GM18508 (cell line): ENCODE measurements at regions not wholly inside any gene's neighbourhood (a gene's known extent, or its start where the extent isn't known, plus 50 kb on each side); places are given as distances from the start of the nearest gene placed in this dataset.

Source experiments
- ATAC-seq: cut with Tn5 transposase; IDR thresholded peaks from one replicate; pipeline ENCODE4 v1.9.1; 2021; ENCODE audit warnings: moderate number of reproducible peaks; ENCODE audit not compliant: insufficient read depth, unreplicated experiment

GRCh38 chr10:43749145-43749576 is 100.5 kb upstream of the ZNF32 start:
- no peak for ATAC-seq

DNA sequence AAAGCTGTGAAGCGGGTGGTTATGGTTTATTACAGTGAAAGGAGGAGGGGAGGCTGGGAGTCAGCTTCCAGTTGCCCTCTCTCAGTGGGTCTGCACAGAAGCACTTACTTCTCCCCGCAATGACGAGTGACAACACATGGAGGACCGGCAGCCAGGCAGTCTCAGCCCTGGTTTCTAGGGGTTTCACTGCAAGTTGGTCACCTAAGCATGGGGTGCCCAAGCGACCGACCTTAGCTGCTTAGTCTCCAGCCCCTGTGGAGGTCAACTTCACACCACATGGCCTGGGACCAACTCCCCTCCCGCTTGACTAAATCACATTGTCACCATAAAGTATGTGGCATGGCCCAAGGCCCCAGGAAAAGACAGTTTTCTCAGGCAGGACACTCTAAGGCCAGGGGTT is 99.9 kb upstream of the ZNF32 start:
- no peak for ATAC-seq

GRCh38 chr10:43746906-43747305 is 98.2 kb upstream of the ZNF32 start:
- no peak for ATAC-seq

DNA sequence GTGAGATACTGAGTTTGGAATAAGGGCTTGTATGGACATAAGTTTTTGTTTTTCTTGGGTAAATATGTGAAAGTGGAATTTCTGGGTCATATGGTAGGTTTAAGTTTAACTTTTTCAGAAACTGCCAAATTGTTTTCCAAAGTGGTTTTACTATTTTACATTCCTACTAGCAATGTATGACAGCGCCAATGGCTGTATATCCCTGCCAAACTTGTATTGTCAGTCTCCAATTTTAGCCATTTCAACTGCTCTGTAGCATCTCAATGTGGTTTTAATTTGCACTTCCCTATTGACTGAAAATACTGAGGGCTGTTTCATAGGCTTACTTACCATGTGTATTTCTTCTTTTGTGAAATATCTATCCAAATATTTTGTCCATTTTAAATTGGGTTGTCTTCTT is 90.5 kb upstream of the ZNF32 start:
- ATAC-seq = no peak

DNA sequence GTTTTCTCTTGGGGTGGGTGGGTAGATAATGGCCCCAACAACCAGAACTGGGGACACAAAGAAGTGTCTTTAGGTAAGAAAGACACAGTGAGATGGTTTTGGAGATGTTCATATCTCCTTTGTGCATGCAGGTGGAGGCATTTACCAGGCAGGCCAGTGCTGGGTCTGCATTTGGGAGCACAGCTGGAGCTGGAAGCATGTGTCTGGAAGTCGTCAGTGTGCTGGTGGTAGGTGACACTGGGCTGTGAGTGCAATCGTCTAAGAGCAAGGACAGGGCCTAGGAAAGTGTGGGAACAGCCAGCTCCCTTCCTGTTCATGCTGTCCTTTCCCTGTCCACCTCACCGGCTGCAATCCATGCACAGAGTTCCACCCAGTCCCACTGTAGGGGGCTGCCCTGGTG is 88.3 kb upstream of the ZNF32 start:
- no peak for ATAC-seq

DNA sequence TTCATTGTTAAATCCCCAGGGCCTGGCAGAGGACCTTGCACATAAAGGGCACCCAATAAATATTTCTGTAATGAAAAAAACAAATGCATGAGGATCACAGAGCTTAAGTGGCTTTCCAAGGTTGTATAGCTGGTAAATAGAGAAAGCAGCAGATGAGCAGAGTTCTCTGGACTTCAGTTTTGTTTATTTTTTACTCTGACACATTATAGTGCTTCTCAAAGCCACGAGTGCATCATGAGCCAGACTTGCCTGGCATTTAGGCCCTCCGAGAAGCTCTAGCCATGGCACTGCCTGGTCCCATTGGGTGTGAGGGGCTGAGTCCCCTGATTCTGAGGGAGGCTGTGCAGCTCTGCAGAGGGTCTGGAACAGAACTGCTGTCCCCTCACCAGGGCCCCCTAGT is 87.2 kb upstream of the ZNF32 start:
- no peak for ATAC-seq

GRCh38 chr10:43734716-43735115 is 86.0 kb upstream of the ZNF32 start:
- no peak for ATAC-seq

GRCh38 chr10:43731486-43731885 is 82.8 kb upstream of the ZNF32 start:
- ATAC-seq = no peak

- ATAC-seq = no peak
Observed at GRCh38 chr10:43728425-43728824, 79.7 kb upstream of the ZNF32 start.

- no peak for ATAC-seq
Observed at GRCh38 chr10:43727935-43728334, 79.3 kb upstream of the ZNF32 start.

- ATAC-seq = no peak
Observed at GRCh38 chr10:43715334-43715733, 66.7 kb upstream of the ZNF32 start.

DNA sequence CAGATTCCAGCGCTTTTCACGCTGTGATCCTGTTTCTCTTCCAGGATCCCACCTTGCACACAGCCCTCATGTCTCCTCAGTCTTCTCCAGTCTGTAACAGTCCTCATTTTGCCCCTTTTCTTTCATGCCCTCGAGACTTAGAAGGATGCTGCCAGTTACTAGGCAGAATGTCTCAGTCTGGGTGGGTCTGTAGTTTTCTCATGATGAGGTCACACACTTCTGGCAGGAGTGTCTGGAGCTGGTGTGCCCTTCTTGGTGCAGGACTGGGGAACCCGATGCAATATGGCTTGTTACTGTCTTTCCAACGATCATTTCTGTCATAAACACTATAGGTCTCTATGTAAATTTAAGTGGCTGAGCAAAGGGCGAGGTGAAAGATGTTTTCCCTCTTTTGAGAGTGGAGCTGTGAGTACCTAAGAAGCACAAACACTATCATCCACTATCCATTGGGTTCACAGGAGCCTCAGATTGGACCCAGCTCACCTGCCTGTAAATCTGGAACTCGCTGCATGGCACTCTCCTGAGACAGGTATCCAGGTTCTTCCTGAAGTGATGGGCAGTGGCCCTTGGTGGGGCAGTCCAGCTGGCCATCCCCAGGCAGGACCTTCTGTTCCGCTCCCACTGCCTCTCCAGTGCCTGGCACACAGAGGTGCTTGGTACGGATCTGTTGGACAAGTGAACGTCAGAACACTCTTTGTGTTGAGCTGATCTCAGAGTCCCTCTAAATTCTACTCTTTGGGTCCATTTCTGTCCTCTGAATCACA is 64.3 kb upstream of the ZNF32 start:
- ATAC-seq = no peak

GRCh38 chr10:43710772-43711471 is 62.2 kb upstream of the ZNF32 start:
- no peak for ATAC-seq

- ATAC-seq = no peak
Observed at GRCh38 chr10:43708262-43708661, 59.6 kb upstream of the ZNF32 start.

DNA sequence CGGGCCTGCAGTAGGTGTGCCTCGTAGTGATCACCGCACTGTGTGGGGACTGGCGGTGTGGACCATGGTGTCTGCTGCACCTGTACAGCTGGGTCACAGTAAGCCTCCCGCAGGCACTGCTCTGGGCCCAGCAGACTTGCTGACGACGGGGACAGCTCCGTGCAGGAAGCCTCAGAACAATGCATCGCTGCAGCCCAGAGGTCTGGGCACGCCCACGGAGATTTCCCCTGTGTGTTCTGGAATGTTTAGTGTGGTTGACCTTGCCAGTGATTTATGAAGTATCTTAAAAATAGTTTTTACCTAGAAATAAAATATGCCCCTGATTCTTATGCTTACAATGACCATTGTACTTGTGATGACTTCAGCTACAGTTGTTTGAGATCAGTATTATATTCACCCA is 59.1 kb upstream of the ZNF32 start:
- no peak for ATAC-seq

DNA sequence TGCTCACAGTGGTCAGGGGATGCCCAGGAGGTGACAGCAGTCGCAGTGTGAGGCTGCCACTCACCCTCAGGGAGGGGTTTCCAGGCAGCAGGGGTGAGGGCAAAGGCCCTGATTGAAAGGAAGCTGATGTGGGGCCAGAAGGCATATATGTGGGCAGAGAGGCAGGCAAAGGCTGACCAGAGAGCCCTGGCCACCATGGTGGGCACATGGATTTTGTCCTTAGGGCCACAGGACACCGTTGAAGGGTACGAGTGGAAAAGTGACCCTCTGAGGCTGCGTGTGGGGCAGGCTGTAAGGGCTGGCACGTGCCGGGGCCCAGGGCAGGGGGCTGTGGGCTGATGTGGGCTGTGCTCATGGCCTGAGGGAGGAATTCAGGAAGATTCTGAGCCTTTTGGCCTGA is 57.5 kb upstream of the ZNF32 start:
- ATAC-seq = no peak

- no peak for ATAC-seq
Observed at GRCh38 chr10:43703286-43703685, 54.6 kb upstream of the ZNF32 start.

DNA sequence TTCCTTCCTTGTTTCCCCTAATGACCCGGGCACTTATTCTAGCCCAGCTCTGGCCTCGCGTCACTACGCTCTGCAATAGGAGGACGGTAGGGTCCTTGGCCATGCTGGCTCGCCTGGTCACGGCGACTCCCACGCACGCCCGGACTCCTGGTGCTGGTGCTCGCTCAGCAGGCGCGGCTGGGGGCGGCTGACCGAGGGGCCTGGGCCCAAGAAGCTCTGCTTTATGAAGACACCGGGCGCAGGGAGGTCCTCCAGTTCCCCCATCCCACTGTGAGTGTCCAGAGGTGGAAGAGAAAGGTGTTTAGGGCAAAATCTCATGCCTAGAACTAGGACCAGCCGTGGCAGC is 54.2 kb upstream of the ZNF32 start:
- no peak for ATAC-seq

DNA sequence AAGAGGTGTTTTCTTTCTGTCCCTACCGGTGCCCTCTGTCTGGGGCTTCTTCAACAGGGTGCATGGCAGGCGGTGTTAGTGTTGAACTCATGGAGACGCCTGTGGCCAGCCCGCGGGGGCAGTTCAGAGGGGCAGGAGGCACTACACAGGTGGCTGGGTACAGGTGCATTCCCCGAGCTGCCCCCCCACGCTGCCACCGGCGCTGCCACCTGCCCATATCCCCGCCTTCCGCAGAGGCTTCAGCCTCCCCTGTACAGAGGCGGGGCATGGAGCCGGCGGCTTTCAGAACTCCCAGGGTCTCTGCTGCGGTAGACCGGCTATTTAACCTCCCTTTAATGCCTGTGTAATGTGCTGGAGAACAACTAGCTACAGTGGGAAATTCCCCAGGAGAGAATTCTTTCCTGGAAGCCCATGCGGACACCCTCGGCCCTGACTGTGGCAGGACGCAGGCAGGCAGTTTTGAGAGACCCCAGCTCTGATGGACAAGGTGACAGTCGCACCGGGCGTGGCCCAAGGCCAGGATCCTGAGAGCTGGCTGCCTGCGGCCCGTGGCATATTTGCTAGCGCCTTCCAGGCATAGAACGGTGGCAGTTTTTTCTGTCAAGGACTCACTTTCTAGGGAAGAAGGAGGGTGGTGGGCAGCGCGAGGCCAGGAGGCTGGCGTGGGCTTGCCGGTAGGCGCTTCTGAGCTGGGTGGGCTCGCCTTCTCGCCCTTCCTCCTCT is 53.7 kb upstream of the ZNF32 start:
- ATAC-seq = no peak

- no peak for ATAC-seq
Observed at GRCh38 chr10:43701295-43701694, 52.6 kb upstream of the ZNF32 start.

GRCh38 chr10:43700306-43700705 is 51.6 kb upstream of the ZNF32 start:
- no peak for ATAC-seq
